HG02970 (cell line): ENCODE measurements at regions not wholly inside any gene's neighbourhood (a gene's known extent, or its start where the extent isn't known, plus 50 kb on each side); places are given as distances from the start of the nearest gene placed in this dataset.

Experiments used
- ATAC-seq: cut with Tn5 transposase; IDR thresholded peaks from one replicate; pipeline ENCODE4 v1.9.1; 2021; ENCODE audit warnings: mild to moderate bottlenecking, moderate library complexity, moderate number of reproducible peaks; ENCODE audit not compliant: unreplicated experiment, low FRiP score

DNA sequence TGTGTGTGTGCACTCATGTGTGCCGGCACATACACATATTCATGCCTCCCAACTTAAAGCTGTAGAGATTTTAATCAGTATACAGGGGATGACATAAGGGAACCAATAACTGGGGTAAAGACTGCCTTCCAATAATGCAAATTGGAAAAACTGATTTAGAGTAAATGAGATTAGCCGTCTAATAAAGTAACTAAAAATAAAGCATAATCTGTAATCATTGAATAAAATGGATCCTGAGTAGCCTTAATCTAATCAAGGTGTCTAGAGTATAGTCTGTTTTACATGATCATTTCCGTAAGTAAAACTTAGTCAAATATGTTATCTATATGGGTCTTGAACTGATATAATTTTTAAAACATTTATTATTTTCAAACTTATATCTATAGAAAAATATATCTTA lies 925.8 kb downstream of the FSTL5 start:
- no peak for ATAC-seq

DNA sequence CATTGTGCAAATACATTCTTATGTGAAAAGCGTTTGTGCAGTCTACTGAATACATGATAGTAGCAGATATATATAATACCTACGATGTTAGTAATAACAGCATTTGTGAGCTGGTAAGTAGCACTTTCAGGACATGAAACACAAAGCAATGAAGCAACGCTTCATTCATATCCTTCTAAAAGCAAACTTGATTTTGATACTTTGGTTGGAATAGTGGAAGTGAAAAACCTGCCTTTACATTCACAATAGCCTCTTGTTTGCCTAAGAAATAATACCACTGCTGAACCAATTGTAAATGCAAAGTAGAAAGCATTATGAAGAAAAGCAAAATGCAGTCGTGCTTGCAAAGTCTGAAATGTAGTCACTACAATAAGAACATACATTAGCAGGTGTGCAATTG lies 926.3 kb downstream of the FSTL5 start:
- ATAC-seq: no peak

DNA sequence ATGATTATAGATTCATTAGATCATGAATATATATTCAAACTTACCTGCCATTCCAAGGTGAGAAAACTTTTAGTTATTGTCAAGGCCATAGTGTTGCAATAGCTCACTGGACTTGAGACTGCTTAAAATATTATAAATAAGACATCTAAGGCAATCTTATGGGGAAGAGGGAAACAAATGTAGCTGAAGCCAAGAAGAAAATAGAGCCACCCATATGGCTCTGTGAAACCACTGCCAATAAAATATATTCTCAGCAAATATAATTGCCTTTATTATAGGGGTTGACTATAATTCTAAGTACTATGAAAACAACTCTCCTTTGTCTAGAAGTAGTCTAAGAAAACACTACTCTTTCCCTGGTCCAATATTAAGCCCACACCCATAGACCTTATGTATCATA lies 938.5 kb downstream of the FSTL5 start:
- ATAC-seq: no peak

DNA sequence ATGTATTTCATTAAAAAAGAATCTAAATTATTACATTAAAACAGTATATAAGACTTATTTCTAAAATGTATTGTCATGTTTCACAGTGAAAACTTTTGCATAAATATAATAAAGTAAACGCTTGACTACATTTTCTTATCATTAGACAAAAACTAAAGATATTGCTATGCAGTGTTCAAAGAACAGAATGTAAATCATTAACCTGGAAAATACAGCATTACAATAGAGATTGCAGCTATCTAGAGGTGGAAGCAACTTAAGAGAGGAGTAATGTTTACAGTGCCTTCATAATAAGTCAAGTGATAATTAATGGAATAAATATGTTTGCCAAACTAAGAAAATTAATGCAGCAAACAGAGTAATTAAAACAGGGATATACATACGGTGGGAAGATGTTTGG lies 940.9 kb downstream of the FSTL5 start:
- no peak for ATAC-seq

DNA sequence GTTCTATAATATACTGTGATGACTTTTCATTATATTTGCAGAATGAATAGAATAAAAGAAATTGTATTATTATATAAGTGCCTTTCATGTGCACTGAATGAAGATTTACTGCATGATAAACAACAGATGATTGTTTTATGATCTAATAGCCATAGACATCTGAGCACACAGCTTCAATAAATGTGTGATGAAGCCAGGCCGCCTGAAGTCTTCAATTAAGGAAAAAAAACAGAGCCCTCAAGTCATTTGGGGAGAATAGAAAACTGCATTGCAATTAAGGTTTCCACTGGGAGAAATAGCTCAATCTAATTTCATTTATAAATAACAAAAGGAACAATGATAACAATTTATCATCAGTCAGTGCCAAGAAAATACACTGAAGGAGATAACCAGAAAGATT lies 955.2 kb downstream of the FSTL5 start:
- ATAC-seq: no peak

DNA sequence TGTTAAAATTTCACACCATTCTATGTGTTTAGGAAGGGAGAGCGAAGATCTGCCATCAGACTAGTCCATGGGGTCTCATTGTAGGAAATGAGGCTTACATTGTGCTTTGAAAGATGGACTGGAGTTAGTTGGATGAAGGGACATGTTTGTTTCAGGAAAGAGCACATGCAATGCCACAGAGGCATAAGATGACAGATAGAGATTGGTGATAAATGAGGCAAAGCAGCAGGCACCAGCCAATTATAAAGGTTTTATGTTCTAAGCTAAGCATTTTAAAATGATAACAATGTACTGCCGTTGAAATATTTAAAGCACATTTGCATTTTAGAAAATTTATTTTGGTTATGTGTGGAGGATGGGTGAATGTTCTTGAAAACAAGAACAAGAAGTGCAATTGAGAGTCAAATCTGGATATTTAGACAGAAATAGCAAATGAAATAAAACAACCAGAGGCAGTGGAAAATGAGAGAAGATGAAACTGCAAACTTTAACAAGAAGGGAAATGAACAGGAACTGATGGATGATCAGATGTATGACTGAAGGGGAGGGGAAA lies 957.2 kb downstream of the FSTL5 start:
- no peak for ATAC-seq

DNA sequence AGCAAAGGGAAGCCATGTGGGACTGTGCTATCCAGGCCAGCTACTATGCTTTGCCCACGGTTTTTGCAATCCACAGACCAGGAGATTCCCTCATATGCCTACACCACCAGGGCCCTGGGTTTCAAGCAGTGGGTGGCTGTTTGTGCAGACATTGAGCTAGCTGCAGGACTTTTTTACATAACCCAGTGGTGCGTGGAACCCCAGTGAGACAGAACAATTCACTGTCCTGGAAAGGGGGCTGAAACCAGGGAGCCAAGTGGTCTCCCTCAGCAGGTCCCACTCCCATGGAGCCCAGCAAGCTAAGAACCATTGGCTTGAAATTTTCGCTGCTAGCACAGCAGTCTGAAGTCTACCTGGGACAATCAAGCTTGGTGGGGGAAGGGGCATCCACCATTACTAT lies 959.9 kb downstream of the FSTL5 start:
- no peak for ATAC-seq

DNA sequence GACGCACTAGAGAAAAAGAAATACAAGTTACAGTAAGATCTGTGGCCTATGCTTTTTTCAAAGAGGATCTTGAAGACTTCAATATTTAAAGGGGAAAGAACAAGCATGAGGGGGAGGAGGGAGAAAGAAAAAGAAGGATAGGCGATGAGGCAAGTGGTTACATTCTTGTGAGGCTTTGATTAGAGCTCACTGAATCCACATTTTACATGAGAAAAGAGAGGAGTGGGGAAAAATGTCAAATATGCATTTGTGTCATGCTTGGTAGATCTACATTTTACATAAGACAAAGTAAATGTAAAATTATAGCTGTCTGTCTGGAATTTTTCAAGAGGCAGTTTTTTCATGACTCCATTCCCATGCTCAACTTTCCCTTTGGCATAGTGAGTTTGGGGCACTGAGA lies 965.9 kb downstream of the FSTL5 start:
- no peak for ATAC-seq

DNA sequence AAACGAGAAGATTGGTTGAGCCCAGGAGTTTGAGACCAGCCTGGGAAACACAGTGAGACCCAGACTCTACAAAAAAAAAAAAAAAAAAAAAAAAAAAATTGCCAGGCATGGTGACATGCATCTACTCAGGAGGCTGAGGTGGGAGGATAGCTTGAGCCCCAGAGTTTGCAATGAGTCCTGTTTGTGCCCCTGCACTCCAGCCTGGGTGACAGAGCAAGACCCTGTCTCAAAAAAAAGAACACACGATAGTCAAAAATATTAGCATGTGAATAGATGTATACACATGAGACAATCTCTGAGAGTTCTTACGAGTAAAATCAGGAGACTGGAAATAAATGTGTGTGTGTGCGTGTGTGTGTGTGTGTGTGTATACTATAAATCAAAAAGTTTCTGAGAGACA lies 966.3 kb downstream of the FSTL5 start:
- no peak for ATAC-seq

DNA sequence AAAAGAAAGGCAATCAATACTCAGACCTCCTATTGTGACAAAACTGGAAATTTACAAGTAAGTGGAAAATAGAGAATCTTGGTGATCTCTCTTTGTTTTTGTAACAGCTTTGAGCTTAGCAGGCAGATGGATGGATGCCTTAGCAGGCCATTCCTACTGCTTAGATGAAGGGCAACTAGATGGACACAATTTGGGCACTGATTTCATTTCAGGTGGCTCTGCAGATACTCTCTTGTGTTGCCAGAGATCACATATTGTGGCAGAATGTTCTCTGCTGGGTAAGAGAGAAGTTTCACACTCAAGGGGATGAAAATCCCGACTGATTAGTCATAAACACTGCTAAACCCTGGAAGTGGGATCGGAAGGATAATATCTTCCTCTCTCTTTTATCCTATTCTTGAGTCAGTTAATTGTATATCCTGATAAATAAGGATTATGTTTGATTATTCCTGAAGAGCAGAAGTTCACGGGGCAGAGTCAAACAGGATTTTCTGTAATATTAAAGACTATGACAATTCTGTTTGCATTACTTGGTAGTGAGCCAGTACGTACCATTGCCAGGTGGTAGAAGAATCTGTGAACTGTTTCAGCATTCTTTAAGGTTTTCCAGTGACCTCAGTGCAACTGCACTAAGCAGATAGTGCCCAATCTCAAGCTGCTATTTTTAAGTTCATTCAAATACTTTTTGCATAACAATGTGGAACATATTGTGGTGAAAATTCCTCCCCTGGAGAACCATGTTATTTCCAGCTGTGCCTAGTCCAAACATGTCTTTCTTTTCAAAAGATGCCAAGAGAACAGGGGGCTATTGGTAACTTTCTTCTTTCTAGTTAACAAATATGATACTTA lies 974.3 kb downstream of the FSTL5 start:
- ATAC-seq: no peak

DNA sequence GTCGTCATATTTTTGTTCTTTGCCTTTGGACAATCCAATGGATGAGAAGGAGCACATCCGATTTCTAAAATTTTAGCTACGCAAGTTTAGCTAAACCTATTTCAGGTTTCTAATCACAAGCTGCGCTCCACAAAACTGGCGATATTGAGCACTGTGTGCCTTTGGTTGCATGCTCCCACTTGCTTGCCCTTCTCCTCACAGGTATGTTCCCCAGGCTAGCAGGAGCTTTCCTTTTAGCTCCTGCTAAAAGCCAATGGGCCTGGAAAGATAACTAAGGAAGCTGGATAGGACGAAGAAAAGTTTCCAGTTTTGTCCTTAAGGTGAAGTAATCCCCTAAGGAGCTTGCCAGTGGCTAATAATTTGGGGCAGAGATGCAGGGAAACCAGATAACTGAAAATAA lies 975.2 kb downstream of the FSTL5 start:
- ATAC-seq: no peak

DNA sequence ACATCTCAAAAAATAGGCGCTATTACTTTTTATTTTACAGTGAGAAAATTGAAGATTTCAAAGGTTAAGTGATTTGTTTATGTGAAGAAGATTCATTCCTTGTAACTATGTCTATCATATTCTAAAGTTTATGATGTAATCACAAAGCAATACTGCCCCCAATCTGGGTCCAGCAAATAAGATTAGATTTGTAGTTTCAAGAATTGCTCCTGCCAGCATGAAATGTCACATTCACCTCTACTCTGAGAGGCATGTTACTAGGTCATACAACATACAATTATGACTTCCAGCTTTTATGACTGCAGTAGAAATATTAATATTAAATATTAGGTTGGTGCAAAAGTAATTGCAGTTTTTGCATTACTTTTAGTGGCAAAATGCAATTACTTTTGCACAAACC lies 976.2 kb downstream of the FSTL5 start:
- ATAC-seq: no peak

DNA sequence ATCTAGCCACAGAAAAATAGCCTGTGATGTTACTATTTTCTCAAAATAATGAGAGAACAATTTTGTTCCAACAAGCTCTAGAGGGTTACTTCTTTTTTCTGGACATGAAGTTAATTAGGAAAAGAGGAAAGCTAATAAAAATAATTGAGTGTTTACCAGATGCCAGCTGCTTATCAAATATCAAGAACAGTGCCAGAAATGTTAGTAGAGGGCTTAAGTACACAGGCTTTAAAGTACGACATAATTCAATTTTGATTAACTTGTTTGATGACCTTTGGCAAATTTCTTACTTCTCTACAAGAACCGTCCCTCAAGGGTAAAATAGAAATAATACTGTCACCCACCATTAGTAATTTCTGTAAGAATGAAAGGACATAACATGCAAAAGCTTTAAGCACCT lies 977.0 kb downstream of the FSTL5 start:
- no peak for ATAC-seq

DNA sequence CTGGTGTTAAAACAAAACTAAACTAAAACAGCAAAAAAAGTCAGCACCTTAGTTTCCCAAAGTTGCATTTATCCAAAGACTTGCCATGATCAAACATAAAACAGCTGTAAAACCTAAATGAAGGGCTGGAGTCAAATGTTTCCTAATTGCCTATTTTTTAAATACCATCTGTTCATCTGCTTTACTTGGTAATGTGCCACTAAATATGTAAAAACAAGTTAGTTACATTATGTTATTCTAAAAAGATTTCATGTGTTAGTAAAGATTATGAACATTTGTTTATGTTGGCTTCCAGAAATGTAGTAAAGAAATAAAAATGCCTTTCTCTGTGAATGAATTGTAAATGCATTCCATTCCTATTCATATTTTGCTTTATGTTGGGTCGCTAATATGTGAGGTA lies 977.8 kb downstream of the FSTL5 start:
- ATAC-seq: no peak

DNA sequence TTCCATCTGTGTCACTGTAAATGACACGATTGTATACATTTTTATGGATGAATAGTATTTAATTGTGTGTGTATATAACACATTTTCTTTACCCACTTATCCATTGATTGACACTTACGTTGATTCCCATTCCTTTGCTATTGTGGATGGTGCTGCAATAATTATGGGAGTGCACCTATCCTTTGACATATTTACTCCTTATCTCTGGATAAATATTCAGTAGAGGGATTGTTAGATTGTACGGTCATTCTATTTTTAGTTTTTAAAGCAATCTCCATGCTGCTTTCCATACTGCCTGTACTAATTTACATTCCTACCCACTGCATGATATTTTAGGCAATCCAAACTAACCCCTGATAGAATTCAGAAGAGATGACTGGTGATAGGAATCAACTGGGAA lies 980.1 kb downstream of the FSTL5 start:
- ATAC-seq: no peak

DNA sequence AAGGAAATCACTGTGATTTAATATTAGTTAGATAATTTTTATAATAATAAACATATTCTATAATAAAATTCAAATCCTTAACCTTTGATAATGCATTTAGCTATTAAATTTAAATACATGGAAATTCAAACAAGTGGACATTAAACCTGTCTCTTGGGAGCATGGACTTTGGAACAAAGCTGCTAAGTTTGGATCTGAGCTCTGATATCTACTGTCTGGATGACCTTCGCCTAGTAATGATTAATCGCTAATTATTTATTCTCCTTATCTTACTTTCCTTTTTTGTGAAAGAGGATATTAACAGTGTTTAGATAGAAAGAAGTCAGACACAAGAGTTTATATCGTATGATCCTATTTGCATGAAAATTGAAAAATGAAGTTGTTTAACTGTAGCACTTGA lies 980.9 kb downstream of the FSTL5 start:
- ATAC-seq: no peak

DNA sequence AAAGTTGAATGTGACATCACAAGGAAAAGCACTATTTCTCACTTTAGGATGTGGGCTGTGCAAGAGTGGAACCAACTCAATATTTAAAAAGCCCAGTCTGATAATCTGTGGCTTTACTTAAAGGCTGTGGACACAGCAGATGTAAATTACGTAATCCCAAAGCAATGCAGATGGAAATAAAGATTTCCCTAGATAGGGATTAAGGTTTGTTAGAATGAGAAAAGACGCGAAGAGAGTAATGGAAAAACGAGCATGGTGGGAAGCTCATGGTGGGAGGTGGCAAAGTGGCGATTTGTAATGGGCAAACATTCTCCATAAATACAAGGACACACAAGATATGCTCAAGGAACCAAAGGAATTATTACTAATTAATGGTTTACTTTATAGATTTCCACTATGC lies 985.5 kb downstream of the FSTL5 start:
- no peak for ATAC-seq

DNA sequence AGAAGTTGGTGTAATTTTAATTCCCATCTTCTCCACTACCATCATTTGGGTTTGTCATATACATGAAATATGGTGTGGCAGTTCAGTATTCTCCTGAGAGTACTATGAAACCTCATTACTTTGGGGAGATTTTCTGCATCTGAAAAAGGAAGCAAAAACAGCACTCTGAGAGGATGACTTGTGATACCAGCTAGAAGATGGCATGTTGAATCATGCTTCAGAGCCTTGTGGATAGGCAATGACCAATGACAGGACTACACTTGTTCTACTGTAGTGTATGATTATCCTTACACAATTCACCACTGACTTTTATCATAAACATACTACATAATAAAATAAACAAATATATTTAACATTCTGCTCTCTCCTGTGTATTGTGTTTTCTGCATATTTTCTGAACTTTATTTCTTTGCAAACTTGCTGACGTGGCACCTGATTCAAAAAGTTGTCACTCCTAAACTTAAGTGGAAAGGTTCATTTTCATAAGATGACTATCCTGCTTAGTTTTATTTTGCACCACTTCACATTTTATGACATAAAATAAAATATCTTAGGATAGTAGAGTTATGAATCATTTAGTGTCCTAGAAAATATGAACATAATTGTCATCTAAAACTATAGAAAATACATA lies 991.3 kb downstream of the FSTL5 start:
- ATAC-seq: no peak

DNA sequence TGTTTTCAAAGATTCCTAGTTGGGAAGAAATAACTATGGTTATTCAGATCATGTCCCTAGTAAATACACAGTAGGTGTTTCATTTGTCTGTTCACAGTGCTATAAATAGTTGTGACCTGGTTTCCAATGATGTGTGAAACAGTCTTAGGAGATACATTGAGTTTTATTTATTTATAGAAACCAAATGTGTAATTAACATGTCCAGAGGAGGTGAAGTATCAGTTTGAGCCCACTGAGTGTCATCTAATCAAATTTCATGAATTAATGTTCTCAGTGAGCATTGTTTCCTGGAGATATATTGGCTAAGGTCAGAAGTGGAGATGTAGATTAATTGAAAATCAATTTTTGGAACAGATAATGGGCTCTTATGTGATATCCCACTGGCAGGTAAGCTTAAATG lies 996.3 kb downstream of the FSTL5 start:
- ATAC-seq: no peak

DNA sequence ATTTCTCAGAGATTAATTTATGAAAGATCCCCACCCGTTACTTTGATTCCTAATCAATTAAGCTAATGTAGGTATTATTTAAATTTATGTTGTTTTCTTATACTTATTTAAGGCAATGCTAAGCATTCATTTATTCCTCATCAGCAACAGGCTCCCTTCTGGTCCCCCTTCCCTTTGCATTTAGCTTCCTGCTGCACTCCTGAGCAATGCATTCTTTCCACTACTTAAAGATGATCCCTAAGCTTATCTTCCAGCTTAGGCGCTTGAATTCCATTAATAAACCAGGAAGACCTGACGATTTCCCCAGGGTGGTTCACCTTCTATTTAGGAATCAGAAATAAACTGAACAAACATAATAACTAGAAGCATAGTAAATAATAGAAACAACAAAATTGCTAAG lies 1003.1 kb downstream of the FSTL5 start:
- ATAC-seq: no peak

DNA sequence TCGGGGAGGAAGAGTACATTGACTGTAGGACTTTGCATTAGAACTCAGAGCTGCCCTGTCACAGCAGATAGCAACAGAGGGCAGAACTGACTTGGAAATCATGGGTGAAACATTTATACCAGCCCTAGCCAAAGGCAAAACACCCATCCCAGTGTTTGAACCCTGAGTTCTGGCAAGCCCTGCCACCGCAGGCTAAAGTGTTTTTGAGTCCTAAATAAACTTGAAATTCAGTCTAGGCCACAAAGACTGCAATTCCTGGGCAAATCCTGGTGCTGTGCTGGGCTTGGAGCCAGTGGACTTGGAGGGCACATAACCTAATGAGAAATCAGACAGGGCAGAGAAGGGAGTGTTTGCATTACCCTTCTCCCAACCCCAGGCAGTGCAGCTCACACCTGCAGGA lies 1015.7 kb downstream of the FSTL5 start:
- no peak for ATAC-seq

DNA sequence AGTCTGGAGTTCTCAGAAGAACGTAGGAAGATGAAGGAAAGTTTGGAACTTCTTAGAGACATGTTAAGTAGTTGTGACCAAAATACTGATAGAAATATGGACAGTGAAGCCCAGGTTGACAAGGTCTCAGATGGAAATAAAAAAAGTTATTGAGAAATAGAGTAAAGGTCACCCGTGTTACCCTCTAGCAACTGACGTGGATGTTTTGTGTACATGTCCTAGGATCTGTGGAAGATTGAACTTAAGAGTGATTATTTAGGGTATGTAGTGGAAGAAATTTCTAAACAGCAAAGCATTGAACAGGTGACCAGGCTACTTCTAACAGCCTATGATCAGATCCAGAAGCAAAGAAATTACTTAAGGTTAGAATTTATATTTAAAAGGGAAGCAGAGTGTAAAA lies 1020.4 kb downstream of the FSTL5 start:
- ATAC-seq: no peak
